SK-N-SH treated with all-trans-retinoic acid at 6 μM for 48 hours (cell line): ENCODE measurements at regions not wholly inside any gene's neighbourhood (a gene's known extent, or its start where the extent isn't known, plus 50 kb on each side); places are given as distances from the start of the nearest gene placed in this dataset.

Experiments
- ATAC-seq: fragments of 200-7000 bp; cut with Tn5 transposase; 3 replicates; pipeline ENCODE4 v1.9.1; 2020; ENCODE audit warnings: mild to moderate bottlenecking, moderate library complexity
- ARNTL ChIP-seq: fragments of 450-650 bp; formaldehyde crosslinking; IDR thresholded peaks from 2 replicates; pipeline ENCODE4 v1.5.0; 2020; ENCODE audit warnings: low read depth, mild to moderate bottlenecking, moderate library complexity, borderline replicate concordance
- BACH2 ChIP-seq: fragments of 250-450 bp; sonication (Bioruptor Pico); IDR thresholded peaks from 2 replicates; pipeline ENCODE4 v1.9.0; 2021; ENCODE audit warnings: mild to moderate bottlenecking, borderline replicate concordance
- CREB5 ChIP-seq: fragments of 250-450 bp; sonication (Bioruptor Pico); IDR thresholded peaks from 2 replicates; pipeline ENCODE4 v1.5.1; 2020; ENCODE audit warnings: low read depth, mild to moderate bottlenecking, moderate library complexity
- CSRNP3 ChIP-seq: fragments of 250-450 bp; sonication (Bioruptor Pico); IDR thresholded peaks from 2 replicates; pipeline ENCODE4 v1.5.1; 2021; ENCODE audit warnings: mild to moderate bottlenecking, moderate library complexity
- ESRRG ChIP-seq: fragments of 250-450 bp; sonication (Bioruptor Pico); IDR thresholded peaks from 2 replicates; pipeline ENCODE4 v1.6.1; 2021; ENCODE audit warnings: mild to moderate bottlenecking
- GLIS3 ChIP-seq: fragments of 250-450 bp; sonication (Bioruptor Pico); IDR thresholded peaks from 2 replicates; pipeline ENCODE4 v1.5.0; 2020; ENCODE audit warnings: mild to moderate bottlenecking, moderate library complexity
- ISL1 ChIP-seq: fragments of 250-450 bp; sonication (Bioruptor Pico); IDR thresholded peaks from 2 replicates; pipeline ENCODE4 v2.1.2; 2022; ENCODE audit warnings: mild to moderate bottlenecking, moderate library complexity
- OSR1 ChIP-seq: fragments of 250-450 bp; sonication (Bioruptor Pico); IDR thresholded peaks from 2 replicates; pipeline ENCODE4 v1.8.0; 2022; ENCODE audit warnings: moderate library complexity, mild to moderate bottlenecking, inconsistent platforms
- PATZ1 ChIP-seq: fragments of 250-450 bp; sonication (Bioruptor Pico); IDR thresholded peaks from 2 replicates; pipeline ENCODE4 v1.8.0; 2020; ENCODE audit warnings: mild to moderate bottlenecking, moderate library complexity, borderline replicate concordance
- POU6F1 ChIP-seq: fragments of 250-450 bp; sonication (Bioruptor Pico); IDR thresholded peaks from 2 replicates; pipeline ENCODE4 v1.8.0; 2021; ENCODE audit warnings: low read depth, mild to moderate bottlenecking, moderate library complexity, borderline replicate concordance
- PPARA ChIP-seq: fragments of 250-450 bp; sonication (Bioruptor Pico); IDR thresholded peaks from 2 replicates; pipeline ENCODE4 v1.5.0; 2020; ENCODE audit warnings: mild to moderate bottlenecking, borderline replicate concordance
- SNAI2 ChIP-seq: fragments of 250-450 bp; sonication (Bioruptor Pico); IDR thresholded peaks from 2 replicates; pipeline ENCODE4 v1.5.0; 2020; ENCODE audit warnings: mild to moderate bottlenecking, moderate library complexity
- TOX ChIP-seq: fragments of 250-450 bp; sonication (Bioruptor Pico); IDR thresholded peaks from 2 replicates; pipeline ENCODE4 v1.8.0; 2021; ENCODE audit warnings: mild to moderate bottlenecking, moderate library complexity, borderline replicate concordance
- TSHZ2 ChIP-seq: fragments of 250-450 bp; sonication (Bioruptor Pico); IDR thresholded peaks from 2 replicates; pipeline ENCODE4 v1.5.0; 2020; ENCODE audit warnings: mild to moderate bottlenecking, moderate library complexity
- ZC3H10 ChIP-seq: fragments of 250-450 bp; sonication (Bioruptor Pico); IDR thresholded peaks from 2 replicates; pipeline ENCODE4 v1.5.1; 2021; ENCODE audit warnings: mild to moderate bottlenecking, moderate library complexity
- ZFP3 ChIP-seq: fragments of 250-450 bp; sonication (Bioruptor Pico); IDR thresholded peaks from 2 replicates; pipeline ENCODE4 v1.5.0; 2020; ENCODE audit warnings: mild to moderate bottlenecking, moderate library complexity
- ZFP30 ChIP-seq: fragments of 450-650 bp; formaldehyde crosslinking; IDR thresholded peaks from 2 replicates; pipeline ENCODE4 v1.5.0; 2022; ENCODE audit warnings: mild to moderate bottlenecking, moderate library complexity
- ZNF70 ChIP-seq: fragments of 450-650 bp; formaldehyde crosslinking; IDR thresholded peaks from 2 replicates; pipeline ENCODE4 v1.5.0; 2020; ENCODE audit warnings: mild to moderate bottlenecking, moderate library complexity
- ZNF8 ChIP-seq: fragments of 450-650 bp; formaldehyde crosslinking; IDR thresholded peaks from 2 replicates; pipeline ENCODE4 v1.5.0; 2020; ENCODE audit warnings: mild to moderate bottlenecking, moderate library complexity

GRCh38 chr22:44396021-44396726, 83.4 kb upstream of the SHISAL1 start:
- no peak for TF ChIP-seq ZFP30 (CRISPR knock-in tag)
- no peak for TF ChIP-seq ZC3H10
- TF ChIP-seq SNAI2 = no peak
- no peak for TF ChIP-seq TOX (CRISPR knock-in tag)
- TF ChIP-seq ZNF70 (CRISPR knock-in tag) = no peak
- no peak for TF ChIP-seq ESRRG (CRISPR knock-in tag)
- no peak for ATAC-seq

- ATAC-seq = no peak
- no peak for TF ChIP-seq ISL1 (CRISPR knock-in tag)
Observed at GRCh38 chr22:44395118-44396005, 82.6 kb upstream of the SHISAL1 start.

GRCh38 chr22:44394246-44395117, 81.7 kb upstream of the SHISAL1 start:
- TF ChIP-seq TOX (CRISPR knock-in tag) (no peak), ZFP30 (CRISPR knock-in tag) (no peak), POU6F1 (no peak), OSR1 (no peak), CREB5 (CRISPR knock-in tag) (no peak), BACH2 (CRISPR knock-in tag) (no peak), PPARA (no peak), ARNTL (CRISPR knock-in tag) (no peak), ESRRG (CRISPR knock-in tag) (no peak), ZFP3 (CRISPR knock-in tag) (no peak)

GRCh38 chr22:44393066-44393465, 80.3 kb upstream of the SHISAL1 start:
- no peak for TF ChIP-seq ZC3H10
- no peak for TF ChIP-seq ZFP3 (CRISPR knock-in tag)
- TF ChIP-seq TSHZ2 = no peak
- no peak for TF ChIP-seq OSR1
- no peak for TF ChIP-seq CSRNP3 (CRISPR knock-in tag)
- TF ChIP-seq ZNF8 (CRISPR knock-in tag) = no peak
- TF ChIP-seq GLIS3 (CRISPR knock-in tag) = no peak
- TF ChIP-seq ESRRG (CRISPR knock-in tag) = no peak
- no peak for TF ChIP-seq ZNF70 (CRISPR knock-in tag)
- TF ChIP-seq TOX (CRISPR knock-in tag) = no peak
- TF ChIP-seq PATZ1 (CRISPR knock-in tag) = no peak
- ATAC-seq = no peak

More at GRCh38 chr22:44394246-44395117, 81.7 kb upstream of the SHISAL1 start:
- ATAC-seq = no peak
